Endothelial cell (in vitro differentiated cells): ENCODE measurements at regions not wholly inside any gene's neighbourhood (a gene's known extent, or its start where the extent isn't known, plus 50 kb on each side); places are given as distances from the start of the nearest gene placed in this dataset.
"Not testable (repeated sequence)": the region's sequence is repeated elsewhere in the genome, so short reads cannot be mapped to it uniquely, and the experiment has no call there.

Experiments used
- DNase-seq: peaks from one replicate; pipeline ENCODE4 v3.0.0; 2021; ENCODE audit warnings: low spot score
- H3K27ac Mint-ChIP-seq: one replicate; pipeline ENCODE4 v1.8.0; 2021; ENCODE audit warnings: mixed read lengths, inconsistent platforms; ENCODE audit not compliant: unreplicated experiment
- H3K27me3 Mint-ChIP-seq: one replicate; pipeline ENCODE4 v1.8.0; 2021; ENCODE audit warnings: mild to moderate bottlenecking, moderate library complexity, mixed read lengths, inconsistent platforms; ENCODE audit not compliant: unreplicated experiment
- H3K36me3 Mint-ChIP-seq: one replicate; pipeline ENCODE4 v1.8.0; 2021; ENCODE audit warnings: mild to moderate bottlenecking, low read depth, mixed read lengths, inconsistent platforms; ENCODE audit not compliant: unreplicated experiment
- H3K4me1 Mint-ChIP-seq: one replicate; pipeline ENCODE4 v1.8.0; 2021; ENCODE audit warnings: mild to moderate bottlenecking, mixed read lengths, inconsistent platforms; ENCODE audit not compliant: unreplicated experiment
- H3K4me3 Mint-ChIP-seq: one replicate; pipeline ENCODE4 v1.8.0; 2021; ENCODE audit warnings: mild to moderate bottlenecking, mixed read lengths, inconsistent platforms; ENCODE audit not compliant: unreplicated experiment
- H3K9me3 Mint-ChIP-seq: one replicate; pipeline ENCODE4 v1.8.0; 2021; ENCODE audit warnings: mixed read lengths, inconsistent platforms; ENCODE audit not compliant: unreplicated experiment
- TF ChIP-seq, protein P1 (sequence below): fragments of 200-600 bp; sonication (generic); IDR thresholded peaks from one replicate; pipeline ENCODE4 v1.5.0; 2021; ENCODE audit warnings: antibody characterized with exemption; ENCODE audit not compliant: unreplicated experiment

DNA sequence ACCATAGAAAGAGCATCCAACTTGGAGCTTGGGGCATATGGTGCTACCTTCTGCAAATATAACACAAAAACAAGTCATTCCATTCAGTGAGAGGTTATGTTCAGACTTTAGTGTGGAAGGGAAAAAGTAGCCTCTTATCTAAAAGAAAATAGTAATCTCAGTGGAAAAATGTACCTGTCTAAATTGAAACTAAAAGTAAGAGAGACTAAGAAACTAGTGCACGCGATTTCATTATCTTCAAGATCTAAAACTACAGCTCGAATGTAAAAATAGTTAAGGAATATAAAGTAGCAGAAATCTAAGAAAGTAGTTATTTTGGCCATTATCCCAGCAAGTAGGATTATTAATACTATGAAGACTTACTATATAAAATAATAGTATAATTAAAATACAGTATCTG lies 233.0 kb upstream of the PPP1R3A start:
- no peak overlapping the region for H3K27ac Mint-ChIP-seq
- H3K36me3 Mint-ChIP-seq, result no peaks in the 10 kb centered on the region
- TF ChIP-seq, protein P1, sequence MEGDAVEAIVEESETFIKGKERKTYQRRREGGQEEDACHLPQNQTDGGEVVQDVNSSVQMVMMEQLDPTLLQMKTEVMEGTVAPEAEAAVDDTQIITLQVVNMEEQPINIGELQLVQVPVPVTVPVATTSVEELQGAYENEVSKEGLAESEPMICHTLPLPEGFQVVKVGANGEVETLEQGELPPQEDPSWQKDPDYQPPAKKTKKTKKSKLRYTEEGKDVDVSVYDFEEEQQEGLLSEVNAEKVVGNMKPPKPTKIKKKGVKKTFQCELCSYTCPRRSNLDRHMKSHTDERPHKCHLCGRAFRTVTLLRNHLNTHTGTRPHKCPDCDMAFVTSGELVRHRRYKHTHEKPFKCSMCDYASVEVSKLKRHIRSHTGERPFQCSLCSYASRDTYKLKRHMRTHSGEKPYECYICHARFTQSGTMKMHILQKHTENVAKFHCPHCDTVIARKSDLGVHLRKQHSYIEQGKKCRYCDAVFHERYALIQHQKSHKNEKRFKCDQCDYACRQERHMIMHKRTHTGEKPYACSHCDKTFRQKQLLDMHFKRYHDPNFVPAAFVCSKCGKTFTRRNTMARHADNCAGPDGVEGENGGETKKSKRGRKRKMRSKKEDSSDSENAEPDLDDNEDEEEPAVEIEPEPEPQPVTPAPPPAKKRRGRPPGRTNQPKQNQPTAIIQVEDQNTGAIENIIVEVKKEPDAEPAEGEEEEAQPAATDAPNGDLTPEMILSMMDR, result no peak
- DNase-seq, result no peak
- H3K4me3 Mint-ChIP-seq, result no peak overlapping the region
- H3K4me1 Mint-ChIP-seq, result peaks cover 26% of the 10 kb centered on the region
- H3K27me3 Mint-ChIP-seq, result no peaks in the 10 kb centered on the region
- no peaks in the 10 kb centered on the region for H3K9me3 Mint-ChIP-seq

DNA sequence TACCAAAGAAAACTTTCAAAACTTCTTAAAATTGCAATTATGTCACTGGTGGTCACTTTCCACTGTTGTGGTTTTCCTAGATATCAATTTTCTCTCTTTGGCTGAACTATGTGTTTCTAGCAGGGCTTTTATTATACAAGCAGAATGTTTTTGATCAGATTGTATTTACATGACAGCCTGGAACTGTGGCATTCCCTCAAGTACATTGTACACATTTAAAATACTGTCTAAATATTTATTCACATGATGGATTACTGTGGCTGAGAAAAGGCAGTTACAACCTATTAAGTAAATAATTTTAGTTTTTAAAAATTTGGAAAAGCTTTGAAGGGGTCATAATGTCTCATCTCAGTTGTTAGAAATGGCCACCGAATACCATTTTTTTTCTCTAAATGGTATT lies 231.9 kb upstream of the PPP1R3A start:
- no peak overlapping the region for H3K4me3 Mint-ChIP-seq
- H3K36me3 Mint-ChIP-seq, result no peaks in the 10 kb centered on the region
- TF ChIP-seq, protein P1, result no peak
- DNase-seq, result no peak
- H3K9me3 Mint-ChIP-seq, result no peaks in the 10 kb centered on the region
- no peaks in the 10 kb centered on the region for H3K27me3 Mint-ChIP-seq
- peaks cover 22% of the 10 kb centered on the region for H3K4me1 Mint-ChIP-seq
- H3K27ac Mint-ChIP-seq, result no peak overlapping the region

GRCh38 chr7:114148779-114149178 lies 230.0 kb upstream of the PPP1R3A start:
- Mint-ChIP-seq H3K36me3 (no peaks in the 10 kb centered on the region), H3K4me1 (peaks cover 14% of the 10 kb centered on the region), H3K27ac (no peak overlapping the region), H3K9me3 (no peaks in the 10 kb centered on the region), H3K27me3 (no peaks in the 10 kb centered on the region), H3K4me3 (no peak overlapping the region)
- TF ChIP-seq, protein P1, result no peak
- no peak for DNase-seq

- DNase-seq, result no peak
- H3K4me3 Mint-ChIP-seq, result no peak overlapping the region
- no peaks in the 10 kb centered on the region for H3K4me1 Mint-ChIP-seq
- no peak overlapping the region for H3K27ac Mint-ChIP-seq
- H3K27me3 Mint-ChIP-seq, result no peaks in the 10 kb centered on the region
- no peaks in the 10 kb centered on the region for H3K9me3 Mint-ChIP-seq
- H3K36me3 Mint-ChIP-seq, result no peaks in the 10 kb centered on the region
- TF ChIP-seq, protein P1, result no peak
Observed at GRCh38 chr7:114141415-114141814, 222.6 kb upstream of the PPP1R3A start.

GRCh38 chr7:114140561-114140960 lies 221.8 kb upstream of the PPP1R3A start:
- no peaks in the 10 kb centered on the region for H3K36me3 Mint-ChIP-seq
- no peaks in the 10 kb centered on the region for H3K9me3 Mint-ChIP-seq
- DNase-seq, result no peak
- no peaks in the 10 kb centered on the region for H3K4me1 Mint-ChIP-seq
- no peaks in the 10 kb centered on the region for H3K27me3 Mint-ChIP-seq
- TF ChIP-seq, protein P1, result no peak
- no peak overlapping the region for H3K4me3 Mint-ChIP-seq
- H3K27ac Mint-ChIP-seq, result no peak overlapping the region

DNA sequence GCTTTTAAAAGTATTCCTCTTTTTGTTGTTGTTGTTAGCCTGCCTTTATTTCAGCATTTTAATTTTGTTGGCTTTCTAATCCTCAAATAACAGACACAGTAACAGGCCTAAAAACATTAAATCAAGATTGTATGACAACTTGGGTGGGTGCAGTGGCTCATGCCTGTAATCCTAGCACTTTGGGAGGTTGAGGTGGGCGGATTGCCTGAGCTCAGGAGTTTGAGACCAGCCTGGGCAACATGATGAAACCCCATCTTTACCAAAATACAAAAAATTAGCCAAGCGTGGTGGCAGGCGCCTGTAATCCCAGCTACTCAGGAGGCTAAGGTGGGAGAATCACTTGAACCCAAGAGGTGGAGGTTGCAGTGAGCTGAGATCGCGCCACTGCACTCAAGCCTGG lies 220.9 kb upstream of the PPP1R3A start:
- not testable (repeated sequence) for H3K4me1 Mint-ChIP-seq, H3K36me3 Mint-ChIP-seq, H3K9me3 Mint-ChIP-seq, DNase-seq, H3K4me3 Mint-ChIP-seq, H3K27ac Mint-ChIP-seq, H3K27me3 Mint-ChIP-seq
